Muscle of arm (tissue), 1 donor: ENCODE measurements at regions not wholly inside any gene's neighbourhood (a gene's known extent, or its start where the extent isn't known, plus 50 kb on each side); places are given as distances from the start of the nearest gene placed in this dataset.
A peak's percentile ranks its signal among the peaks of the same experiment; 100 is the strongest.
"Not testable (repeated sequence)": the region's sequence is repeated elsewhere in the genome, so short reads cannot be mapped to it uniquely, and the experiment has no call there.

Source experiments
- DNase-seq: peaks from one replicate; pipeline ENCODE4 v3.0.0-alpha.2; 2013

GRCh38 chr3:63719796-63720445 is 67.4 kb downstream of the SNTN start:
- DNase-seq, result no peak

GRCh38 chr3:63720951-63721350 is 68.5 kb downstream of the SNTN start:
- not testable (repeated sequence) for DNase-seq

GRCh38 chr3:63724987-63725386 is 72.5 kb downstream of the SNTN start:
- no peak for DNase-seq

- no peak for DNase-seq
These were observed 74.2 kb downstream of the SNTN start for GRCh38 chr3:63726656-63727055.

GRCh38 chr3:63727233-63727632 is 74.8 kb downstream of the SNTN start:
- DNase-seq, result no peak

- DNase-seq, result no peak
These were observed 79.4 kb downstream of the SNTN start for GRCh38 chr3:63731866-63732265.

GRCh38 chr3:63733278-63733677 is 80.8 kb downstream of the SNTN start:
- not testable (repeated sequence) for DNase-seq

- not testable (repeated sequence) for DNase-seq
These were observed 82.2 kb downstream of the SNTN start for GRCh38 chr3:63734632-63735031.

GRCh38 chr3:63736757-63737156 is 82.3 kb upstream of the C3orf49 start:
- not testable (repeated sequence) for DNase-seq

- not testable (repeated sequence) for DNase-seq
These were observed 80.5 kb upstream of the C3orf49 start for GRCh38 chr3:63738577-63738976.

- no peak for DNase-seq
These were observed 79.6 kb upstream of the C3orf49 start for GRCh38 chr3:63739474-63739873.

GRCh38 chr3:63740116-63740515 is 79.0 kb upstream of the C3orf49 start:
- no peak for DNase-seq

GRCh38 chr3:63744693-63745092 is 74.4 kb upstream of the C3orf49 start:
- DNase-seq, result not testable (repeated sequence)

GRCh38 chr3:63745757-63746156 is 73.3 kb upstream of the C3orf49 start:
- DNase-seq, result no peak

GRCh38 chr3:63746211-63746610 is 72.9 kb upstream of the C3orf49 start:
- no peak for DNase-seq

GRCh38 chr3:63751459-63751858 is 67.6 kb upstream of the C3orf49 start:
- DNase-seq, result no peak

- peak; percentile 16 for DNase-seq
These were observed 65.5 kb upstream of the C3orf49 start for GRCh38 chr3:63753567-63753966.

- DNase-seq, result no peak
These were observed 65.1 kb upstream of the C3orf49 start for GRCh38 chr3:63753995-63754394.

GRCh38 chr3:63762180-63762579 is 56.9 kb upstream of the C3orf49 start:
- peak; percentile 15 for DNase-seq

- DNase-seq, result peak; percentile 20
These were observed 56.1 kb upstream of the C3orf49 start for GRCh38 chr3:63762934-63763550.

GRCh38 chr3:63764511-63764910 is 54.6 kb upstream of the C3orf49 start:
- no peak for DNase-seq

GRCh38 chr3:63766261-63766660 is 52.8 kb upstream of the C3orf49 start:
- DNase-seq, result no peak

- no peak for DNase-seq
These were observed 50.7 kb upstream of the C3orf49 start for GRCh38 chr3:63768386-63768785.

- no peak for DNase-seq
These were observed 50.2 kb upstream of the C3orf49 start for GRCh38 chr3:63768888-63769287.
